Left ventricle myocardium inferior (tissue), 1 donor: ENCODE measurements at regions not wholly inside any gene's neighbourhood (a gene's known extent, or its start where the extent isn't known, plus 50 kb on each side); places are given as distances from the start of the nearest gene placed in this dataset.
"Not testable (repeated sequence)": the region's sequence is repeated elsewhere in the genome, so short reads cannot be mapped to it uniquely, and the experiment has no call there.

Source experiments
- DNase-seq: peaks from one replicate; pipeline ENCODE4 v3.0.0-alpha.2; 2020
- H3K27ac ChIP-seq: fragments of 200-600 bp; replicated peaks from 2 replicates; pipeline ENCODE4 v1.8.0; 2021
- H3K27me3 ChIP-seq: fragments of 200-600 bp; 2 replicates; pipeline ENCODE4 v1.8.0; 2021; ENCODE audit warnings: low read depth
- H3K36me3 ChIP-seq: fragments of 200-600 bp; 2 replicates; pipeline ENCODE4 v1.8.0; 2021
- H3K4me1 ChIP-seq: fragments of 200-600 bp; 2 replicates; pipeline ENCODE4 v1.8.0; 2021
- H3K4me3 ChIP-seq: fragments of 200-600 bp; 2 replicates; pipeline ENCODE4 v1.8.0; 2021; ENCODE audit warnings: mild to moderate bottlenecking, moderate library complexity
- H3K9me3 ChIP-seq: fragments of 200-600 bp; replicated peaks from 2 replicates; pipeline ENCODE4 v1.8.0; 2021
- CTCF ChIP-seq: fragments of 200-600 bp; IDR thresholded peaks from 2 replicates; pipeline ENCODE4 v1.8.0; 2021; ENCODE audit warnings: antibody characterized with exemption, mild to moderate bottlenecking, borderline replicate concordance
- intact Hi-C: fragments of 100-400 bp; cut with micrococcal nuclease; formaldehyde crosslinking; loops from one replicate; pipeline ENCODE4 v1.11.0; 2022
- donor health status: DM: no; HTN: yes; CAD: no; lungs with severe emphysema.

GRCh38 chr9:126183266-126183665 is 143.4 kb upstream of the MVB12B start:
- no peaks in the 10 kb centered on the region for H3K36me3 ChIP-seq

GRCh38 chr9:126190994-126191393 is 135.6 kb upstream of the MVB12B start:
- H3K4me1 ChIP-seq, H3K27ac ChIP-seq, H3K4me3 ChIP-seq, DNase-seq, H3K36me3 ChIP-seq, intact Hi-C loops, H3K27me3 ChIP-seq, H3K9me3 ChIP-seq: not testable (repeated sequence)

More at GRCh38 chr9:126183266-126183665, 143.4 kb upstream of the MVB12B start:
- no peak for DNase-seq
- TF ChIP-seq CTCF = no peak
- H3K4me1 ChIP-seq = no peaks in the 10 kb centered on the region
- no peak overlapping the region for H3K27ac ChIP-seq
- peaks cover 63% of the 10 kb centered on the region for H3K27me3 ChIP-seq
- intact Hi-C loops = no loop called here
- no peak overlapping the region for H3K4me3 ChIP-seq
- H3K9me3 ChIP-seq = peaks cover 23% of the 10 kb centered on the region

- Histone ChIP-seq H3K4me3 (no peak overlapping the region), H3K36me3 (no peaks in the 10 kb centered on the region), H3K27me3 (peaks cover 26% of the 10 kb centered on the region), H3K9me3 (peaks cover 12% of the 10 kb centered on the region), H3K4me1 (no peaks in the 10 kb centered on the region), H3K27ac (no peak overlapping the region)
- DNase-seq = no peak
- no peak for TF ChIP-seq CTCF
- intact Hi-C loops = no loop called here
These were observed 127.8 kb upstream of the MVB12B start for GRCh38 chr9:126198854-126199253.

- Histone ChIP-seq H3K27me3 (peaks cover 33% of the 10 kb centered on the region), H3K4me1 (peaks cover 11% of the 10 kb centered on the region), H3K27ac (no peak overlapping the region), H3K4me3 (no peak overlapping the region), H3K36me3 (no peaks in the 10 kb centered on the region), H3K9me3 (peaks cover 12% of the 10 kb centered on the region)
- DNase-seq = no peak
- TF ChIP-seq CTCF = no peak
- intact Hi-C loops = no loop called here
These were observed 123.3 kb upstream of the MVB12B start for GRCh38 chr9:126203313-126203712.

- peaks cover 11% of the 10 kb centered on the region for H3K4me1 ChIP-seq
- DNase-seq = no peak
- intact Hi-C loops = no loop called here
- H3K4me3 ChIP-seq = no peak overlapping the region
- H3K27ac ChIP-seq = no peak overlapping the region
- TF ChIP-seq CTCF = no peak
- peaks cover 12% of the 10 kb centered on the region for H3K9me3 ChIP-seq
- H3K27me3 ChIP-seq = peaks cover 29% of the 10 kb centered on the region
- H3K36me3 ChIP-seq = no peaks in the 10 kb centered on the region
These were observed 122.4 kb upstream of the MVB12B start for GRCh38 chr9:126204197-126204596.

GRCh38 chr9:126204708-126205225 is 121.9 kb upstream of the MVB12B start:
- no peaks in the 10 kb centered on the region for H3K36me3 ChIP-seq
- TF ChIP-seq CTCF = no peak
- DNase-seq = no peak

More at GRCh38 chr9:126204708-126205225, 121.9 kb upstream of the MVB12B start:
- Histone ChIP-seq H3K27me3 (peaks cover 24% of the 10 kb centered on the region), H3K4me3 (no peak overlapping the region), H3K9me3 (peaks cover 12% of the 10 kb centered on the region), H3K4me1 (peaks cover 11% of the 10 kb centered on the region), H3K27ac (no peak overlapping the region)
- intact Hi-C loops = no loop called here
